ENCODE measurements at regions not wholly inside any gene's neighbourhood (a gene's known extent, or its start where the extent isn't known, plus 50 kb on each side); places are given as distances from the start of the nearest gene placed in this dataset.

DNA sequence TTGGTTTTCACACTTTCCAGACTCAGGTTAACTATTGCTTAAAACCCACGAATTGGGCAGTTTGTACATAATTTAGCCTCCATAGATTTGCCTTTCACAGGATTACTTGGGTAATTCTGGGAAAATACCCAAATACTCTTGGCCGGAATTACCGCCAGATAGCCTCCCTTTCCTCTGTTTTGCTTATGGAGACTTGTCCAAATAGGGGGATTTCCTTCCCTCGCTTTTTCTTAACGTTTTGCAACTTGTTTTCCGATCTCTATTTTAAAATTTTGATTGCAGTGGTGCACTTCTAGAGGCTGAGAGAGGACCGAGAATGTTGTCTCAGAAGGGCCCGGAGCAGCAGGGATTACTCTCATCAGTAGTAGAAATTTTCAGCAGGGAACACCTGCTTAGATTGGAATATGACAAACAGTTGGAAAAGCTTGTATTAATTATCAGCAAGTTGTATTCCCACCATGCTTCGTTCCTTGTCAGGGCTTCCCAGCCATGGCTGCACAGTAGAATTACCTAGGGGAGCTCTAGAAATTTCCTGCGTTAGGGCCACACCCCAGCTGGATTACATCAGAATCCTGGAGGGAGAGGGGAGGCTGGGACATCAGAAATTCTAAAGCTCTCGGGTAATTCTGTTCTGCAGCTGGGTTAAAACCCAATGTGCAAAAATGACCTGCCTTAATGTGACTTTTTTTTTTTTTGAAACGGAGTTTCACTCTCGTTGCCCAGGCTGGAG, 329.1 kb downstream of the SH3GL2 start:
- Histone ChIP-seq H3K9me3 (no peaks in the 10 kb centered on the region), H3K4me3 (no peak overlapping the region), H3K36me3 (no peaks in the 10 kb centered on the region), H3K4me1 (replicated peaks) (no peaks in the 10 kb centered on the region), H3K27me3 (replicated peaks; ENCODE audit: insufficient read depth) (peaks cover 11% of the 10 kb centered on the region), H3K27ac (no peak overlapping the region)
- no peak for TF ChIP-seq POLR2A (IDR thresholded peaks at IDR 0.05)
- TF ChIP-seq, protein P1, sequence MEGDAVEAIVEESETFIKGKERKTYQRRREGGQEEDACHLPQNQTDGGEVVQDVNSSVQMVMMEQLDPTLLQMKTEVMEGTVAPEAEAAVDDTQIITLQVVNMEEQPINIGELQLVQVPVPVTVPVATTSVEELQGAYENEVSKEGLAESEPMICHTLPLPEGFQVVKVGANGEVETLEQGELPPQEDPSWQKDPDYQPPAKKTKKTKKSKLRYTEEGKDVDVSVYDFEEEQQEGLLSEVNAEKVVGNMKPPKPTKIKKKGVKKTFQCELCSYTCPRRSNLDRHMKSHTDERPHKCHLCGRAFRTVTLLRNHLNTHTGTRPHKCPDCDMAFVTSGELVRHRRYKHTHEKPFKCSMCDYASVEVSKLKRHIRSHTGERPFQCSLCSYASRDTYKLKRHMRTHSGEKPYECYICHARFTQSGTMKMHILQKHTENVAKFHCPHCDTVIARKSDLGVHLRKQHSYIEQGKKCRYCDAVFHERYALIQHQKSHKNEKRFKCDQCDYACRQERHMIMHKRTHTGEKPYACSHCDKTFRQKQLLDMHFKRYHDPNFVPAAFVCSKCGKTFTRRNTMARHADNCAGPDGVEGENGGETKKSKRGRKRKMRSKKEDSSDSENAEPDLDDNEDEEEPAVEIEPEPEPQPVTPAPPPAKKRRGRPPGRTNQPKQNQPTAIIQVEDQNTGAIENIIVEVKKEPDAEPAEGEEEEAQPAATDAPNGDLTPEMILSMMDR (IDR thresholded peaks at IDR 0.05) = no peak
- no peak for TF ChIP-seq POLR2AphosphoS5 (IDR thresholded peaks at IDR 0.05)
- intact Hi-C loops (cut with DNase I) = no loop called here
- 77% methylated on average over 13 of the region's 13 CpGs for WGBS
- no peak for DNase-seq (ENCODE audit: low spot score)

DNA sequence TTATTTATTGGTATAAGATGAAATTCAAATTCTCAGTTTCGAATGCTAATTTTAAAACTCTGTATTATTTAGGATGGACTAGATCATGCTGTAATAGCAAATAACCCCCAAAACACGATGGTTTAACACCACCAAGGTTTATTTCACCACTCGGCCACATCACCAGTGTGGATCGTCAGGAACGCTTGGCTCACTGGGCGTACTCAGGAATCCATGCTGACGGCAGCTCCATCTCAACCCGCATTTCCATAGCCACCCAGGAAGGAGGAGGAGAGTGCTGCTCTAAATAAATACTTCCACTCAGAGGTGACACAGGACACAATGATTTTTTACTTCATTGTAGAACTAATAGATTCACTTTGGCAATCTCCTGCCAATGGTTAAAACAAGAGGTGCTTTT, 347.4 kb downstream of the SH3GL2 start:
- no peaks in the 10 kb centered on the region for H3K9me3 ChIP-seq
- H3K27ac ChIP-seq = no peak overlapping the region
- no peak overlapping the region for H3K4me3 ChIP-seq
- no peaks in the 10 kb centered on the region for H3K36me3 ChIP-seq
- TF ChIP-seq POLR2A (IDR thresholded peaks at IDR 0.05) = no peak
- TF ChIP-seq, protein P1 (IDR thresholded peaks at IDR 0.05) = no peak
- no peak for DNase-seq (ENCODE audit: low spot score)
- 88% methylated on average over 8 of the region's 8 CpGs for WGBS
- no peaks in the 10 kb centered on the region for H3K27me3 ChIP-seq (replicated peaks; ENCODE audit: insufficient read depth)
- H3K4me1 ChIP-seq (replicated peaks) = no peaks in the 10 kb centered on the region
- intact Hi-C loops (cut with DNase I) = no loop called here

DNA sequence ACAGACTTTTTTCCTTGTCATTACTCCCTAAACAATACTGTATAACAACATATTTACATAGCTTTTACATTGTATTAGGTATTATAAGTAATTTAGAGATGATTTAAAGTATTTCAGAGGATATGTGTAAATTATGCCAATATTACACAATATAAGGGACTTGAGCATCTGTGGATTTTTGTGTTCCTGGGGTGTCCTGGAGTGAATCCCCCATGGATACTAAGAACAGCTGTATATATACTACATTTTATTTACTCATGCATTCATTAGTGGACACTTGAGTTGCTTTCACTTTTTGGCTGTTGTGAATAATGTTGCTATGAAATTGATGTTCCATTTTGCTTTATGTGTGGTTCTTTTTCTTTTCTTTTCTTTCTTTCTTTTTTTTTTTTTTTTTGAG, 348.8 kb downstream of the SH3GL2 start:
- no peak for DNase-seq (ENCODE audit: low spot score)
- no peak overlapping the region for H3K27ac ChIP-seq
- no peaks in the 10 kb centered on the region for H3K27me3 ChIP-seq (replicated peaks; ENCODE audit: insufficient read depth)
- H3K4me1 ChIP-seq (replicated peaks) = no peaks in the 10 kb centered on the region
- no peaks in the 10 kb centered on the region for H3K9me3 ChIP-seq
- H3K4me3 ChIP-seq = no peak overlapping the region
- TF ChIP-seq POLR2AphosphoS5 (IDR thresholded peaks at IDR 0.05) (no peak), POLR2A (IDR thresholded peaks at IDR 0.05) (no peak)
- TF ChIP-seq, protein P1 (IDR thresholded peaks at IDR 0.05) = no peak
- intact Hi-C loops (cut with DNase I) = no loop called here
- H3K36me3 ChIP-seq = no peaks in the 10 kb centered on the region

GRCh38 chr9:17928228-17928627, 349.4 kb downstream of the SH3GL2 start:
- Histone ChIP-seq H3K27ac (no peak overlapping the region), H3K4me3 (no peak overlapping the region), H3K27me3 (replicated peaks; ENCODE audit: insufficient read depth) (no peaks in the 10 kb centered on the region), H3K36me3 (no peaks in the 10 kb centered on the region), H3K9me3 (no peaks in the 10 kb centered on the region), H3K4me1 (replicated peaks) (no peaks in the 10 kb centered on the region)
- WGBS = 93% methylated on average over 1 of the region's 1 CpG
- intact Hi-C loops (cut with DNase I) = no loop called here
- no peak for TF ChIP-seq POLR2AphosphoS5 (IDR thresholded peaks at IDR 0.05)
- TF ChIP-seq POLR2A (IDR thresholded peaks at IDR 0.05) = no peak
- TF ChIP-seq, protein P1 (IDR thresholded peaks at IDR 0.05) = no peak
- no peak for DNase-seq (ENCODE audit: low spot score)

GRCh38 chr9:17928768-17929167, 349.9 kb downstream of the SH3GL2 start:
- Histone ChIP-seq H3K27ac (no peak overlapping the region), H3K27me3 (replicated peaks; ENCODE audit: insufficient read depth) (no peaks in the 10 kb centered on the region), H3K9me3 (no peaks in the 10 kb centered on the region), H3K36me3 (no peaks in the 10 kb centered on the region), H3K4me1 (replicated peaks) (no peaks in the 10 kb centered on the region), H3K4me3 (no peak overlapping the region)
- intact Hi-C loops (cut with DNase I) = no loop called here
- WGBS = 37% methylated on average over 2 of the region's 2 CpGs
- no peak for DNase-seq (ENCODE audit: low spot score)
- TF ChIP-seq POLR2AphosphoS5 (IDR thresholded peaks at IDR 0.05) (no peak), POLR2A (IDR thresholded peaks at IDR 0.05) (no peak)
- TF ChIP-seq, protein P1 (IDR thresholded peaks at IDR 0.05) = no peak

Data from prostate gland (tissue), 2 donors.